ENCODE measurements at regions not wholly inside any gene's neighbourhood (a gene's known extent, or its start where the extent isn't known, plus 50 kb on each side); places are given as distances from the start of the nearest gene placed in this dataset.

DNA sequence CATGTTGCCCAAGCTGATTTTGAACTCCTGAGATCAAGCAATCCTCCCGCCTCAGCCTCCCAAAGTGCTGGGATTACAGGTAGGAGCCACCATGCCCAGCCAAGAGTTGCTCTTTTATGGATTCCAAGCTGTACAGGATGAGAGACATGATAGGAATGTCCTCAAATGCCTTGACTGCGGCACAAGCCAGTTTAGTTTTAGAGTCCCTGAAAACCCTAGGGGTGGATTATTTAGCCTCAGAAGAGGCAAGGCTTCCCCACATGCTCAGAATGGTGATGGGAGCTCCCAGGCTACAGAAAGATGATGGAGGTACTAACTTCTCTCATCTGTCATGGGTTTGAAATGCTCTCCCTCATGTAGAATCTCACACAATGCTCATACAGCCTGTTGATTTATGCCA, 192.1 kb upstream of the ADRA1D start:
- H4K91ac ChIP-seq (replicated peaks; ENCODE audit: insufficient read length, low read length), result no peak overlapping the region
- no peaks in the 10 kb centered on the region for H3K9me3 ChIP-seq (ENCODE audit: insufficient read depth in 2 of 2, low read depth in 1 of 2, low read length in 1 of 2)
- no peaks in the 10 kb centered on the region for H4K20me1 ChIP-seq (replicated peaks in 1 of 2; ENCODE audit: control insufficient read depth in 1 of 2, insufficient read depth in 2 of 2, low read length in 2 of 2)
- H3K4me1 ChIP-seq (replicated peaks in 1 of 4; ENCODE audit: control insufficient read depth in 3 of 4, insufficient read depth in 4 of 4, low read length in 3 of 4), result no peaks in the 10 kb centered on the region
- H3K27ac ChIP-seq (ENCODE audit: low read depth, low read length), result no peak overlapping the region
- no peaks in the 10 kb centered on the region for H3K27me3 ChIP-seq (replicated peaks in 1 of 4; ENCODE audit: control insufficient read depth in 3 of 4, extremely low read depth in 1 of 4, insufficient read depth in 3 of 4, low read length in 3 of 4)
- no peaks in the 10 kb centered on the region for H3K79me2 ChIP-seq (ENCODE audit: control insufficient read depth in 1 of 2, insufficient read depth in 2 of 2, low read length in 2 of 2)
- H3K23ac ChIP-seq (ENCODE audit: insufficient read length), result no peak overlapping the region
- H2BK20ac ChIP-seq (ENCODE audit: low read length), result no peak overlapping the region
- H3K9ac ChIP-seq (replicated peaks in 1 of 4; ENCODE audit: extremely low read depth in 1 of 4, low read depth in 3 of 4, low read length in 3 of 4), result no peak overlapping the region
- H3K18ac ChIP-seq (ENCODE audit: extremely low read depth, low read length), result no peak overlapping the region
- H3K56ac ChIP-seq (replicated peaks; ENCODE audit: insufficient read length, low read depth, low read length), result no peak overlapping the region
- no peak overlapping the region for H2BK5ac ChIP-seq (ENCODE audit: low read depth, low read length)
- H3K79me1 ChIP-seq (ENCODE audit: low read depth, low read length), result no peaks in the 10 kb centered on the region
- DNase-seq (ENCODE audit: low read depth in 1 of 2, low spot score in 2 of 2) (no peak), FAIRE-seq (no peak)
- no peak overlapping the region for H3K4me2 ChIP-seq (ENCODE audit: insufficient read depth in 1 of 2, low read depth in 2 of 2, low read length in 2 of 2)
- no peak for TF ChIP-seq SRF (IDR thresholded peaks at IDR 0.05; ENCODE audit: low read depth, low read length)
- TF ChIP-seq SAP30 (IDR thresholded peaks at IDR 0.05; ENCODE audit: insufficient read depth, insufficient replicate concordance, low read length), result no peak
- TF ChIP-seq KDM4A (IDR thresholded peaks at IDR 0.05; ENCODE audit: low read depth, low read length, severe bottlenecking), result no peak
- no peak for TF ChIP-seq CBX5 (IDR thresholded peaks at IDR 0.05; ENCODE audit: low read depth, low read length)
- ChIA-PET POLR2A (ENCODE audit: partially characterized antibody) (no interaction called here), CTCF (ENCODE audit: partially characterized antibody) (no interaction called here)
- WGBS, 2 experiments (ENCODE audit: extremely low coverage in 1 of 2, insufficient coverage in 1 of 2, insufficient read length in 1 of 2, insufficient replicate concordance in 2 of 2, low coverage in 1 of 2, low lambda C conversion rate in 2 of 2, missing lambda C conversion rate in 1 of 2), result 100% methylated on average over 2 of the region's 2 CpGs; no CpG with 5 or more reads in 1 of the 2 experiments
- H3K4ac ChIP-seq (replicated peaks; ENCODE audit: insufficient read length, low read depth, low read length), result no peak overlapping the region
- no peak overlapping the region for H3K4me3 ChIP-seq (ENCODE audit: extremely low read depth in 1 of 4, insufficient read depth in 2 of 4, low read depth in 3 of 4, low read length in 4 of 4)
- H3K14ac ChIP-seq (ENCODE audit: insufficient read length), result no peak overlapping the region
- no peaks in the 10 kb centered on the region for H3K23me2 ChIP-seq (ENCODE audit: low read depth, low read length)
- no peak overlapping the region for H2AK5ac ChIP-seq (ENCODE audit: low read depth, low read length)
- no peak overlapping the region for H2AFZ ChIP-seq (ENCODE audit: low read length)
- H2BK120ac ChIP-seq (replicated peaks; ENCODE audit: low read depth, low read length), result no peak overlapping the region
- H2BK15ac ChIP-seq (ENCODE audit: low read length), result no peak overlapping the region
- H2BK12ac ChIP-seq (ENCODE audit: low read depth, low read length), result no peak overlapping the region
- no peak overlapping the region for H4K8ac ChIP-seq (ENCODE audit: extremely low read depth, insufficient read depth, low read length)
- no peaks in the 10 kb centered on the region for H3K36me3 ChIP-seq (ENCODE audit: control insufficient read depth in 2 of 4, insufficient read depth in 4 of 4, low read length in 3 of 4)
- no peak overlapping the region for H4K5ac ChIP-seq (ENCODE audit: insufficient read length, low read depth, low read length)

All from H1 (cell line).